Mesothelial cell of epicardium (in vitro differentiated cells): ENCODE measurements at regions not wholly inside any gene's neighbourhood (a gene's known extent, or its start where the extent isn't known, plus 50 kb on each side); places are given as distances from the start of the nearest gene placed in this dataset.

Experiments
- DNase-seq, 2 experiments: peaks; one replicate each; pipeline ENCODE4 v3.0.0; 2021; ENCODE audit warnings: low spot score in 2 of 2; ENCODE audit not compliant: unreplicated experiment in 2 of 2
- H3K27ac Mint-ChIP-seq: 2 replicates; pipeline ENCODE4 v1.8.0; 2021; ENCODE audit warnings: mixed read lengths
- H3K27me3 Mint-ChIP-seq: 2 replicates; pipeline ENCODE4 v1.8.0; 2021; ENCODE audit warnings: low read depth, mixed read lengths
- H3K36me3 Mint-ChIP-seq: 2 replicates; pipeline ENCODE4 v1.8.0; 2021; ENCODE audit warnings: mixed read lengths
- H3K4me1 Mint-ChIP-seq: 2 replicates; pipeline ENCODE4 v1.8.0; 2021; ENCODE audit warnings: mixed read lengths
- H3K4me3 Mint-ChIP-seq: 2 replicates; pipeline ENCODE4 v1.8.0; 2021; ENCODE audit warnings: mild to moderate bottlenecking, moderate library complexity, mixed read lengths
- H3K9me3 Mint-ChIP-seq: 2 replicates; pipeline ENCODE4 v1.8.0; 2021; ENCODE audit warnings: mixed read lengths
- CTCF ChIP-seq: fragments of 200-600 bp; sonication (generic); IDR thresholded peaks from one replicate; pipeline ENCODE4 v1.5.0; 2021; ENCODE audit warnings: antibody characterized with exemption; ENCODE audit not compliant: unreplicated experiment

GRCh38 chr13:65917731-65918130, 1312.4 kb downstream of the PCDH9 start:
- Mint-ChIP-seq H3K27ac (no peak overlapping the region), H3K27me3 (no peaks in the 10 kb centered on the region), H3K4me1 (peaks cover 2% of the 10 kb centered on the region), H3K4me3 (no peak overlapping the region), H3K36me3 (no peaks in the 10 kb centered on the region), H3K9me3 (peaks cover 3% of the 10 kb centered on the region)
- no peak for DNase-seq
- TF ChIP-seq CTCF = no peak

- DNase-seq = no peak
- H3K4me1 Mint-ChIP-seq = peaks cover 2% of the 10 kb centered on the region
- no peak overlapping the region for H3K27ac Mint-ChIP-seq
- no peak overlapping the region for H3K4me3 Mint-ChIP-seq
- TF ChIP-seq CTCF = no peak
- no peaks in the 10 kb centered on the region for H3K36me3 Mint-ChIP-seq
- peaks cover 5% of the 10 kb centered on the region for H3K9me3 Mint-ChIP-seq
- H3K27me3 Mint-ChIP-seq = no peaks in the 10 kb centered on the region
Observed at GRCh38 chr13:65915195-65915594, 1314.9 kb downstream of the PCDH9 start.

GRCh38 chr13:65914716-65915115, 1315.4 kb downstream of the PCDH9 start:
- Mint-ChIP-seq H3K4me1 (peaks cover 2% of the 10 kb centered on the region), H3K9me3 (peaks cover 5% of the 10 kb centered on the region), H3K27me3 (no peaks in the 10 kb centered on the region), H3K27ac (no peak overlapping the region), H3K36me3 (no peaks in the 10 kb centered on the region), H3K4me3 (no peak overlapping the region)
- TF ChIP-seq CTCF = no peak
- DNase-seq = no peak

- Mint-ChIP-seq H3K9me3 (peaks cover 12% of the 10 kb centered on the region), H3K4me3 (no peak overlapping the region), H3K27ac (no peak overlapping the region), H3K36me3 (peaks cover 3% of the 10 kb centered on the region), H3K27me3 (no peaks in the 10 kb centered on the region), H3K4me1 (peaks cover 2% of the 10 kb centered on the region)
- no peak for TF ChIP-seq CTCF
- DNase-seq = no peak
Observed at GRCh38 chr13:65913173-65913572, 1317.0 kb downstream of the PCDH9 start.

GRCh38 chr13:65912516-65912915, 1317.6 kb downstream of the PCDH9 start:
- Mint-ChIP-seq H3K4me3 (no peak overlapping the region), H3K4me1 (peaks cover 2% of the 10 kb centered on the region), H3K27ac (no peak overlapping the region), H3K27me3 (no peaks in the 10 kb centered on the region), H3K9me3 (peaks cover 19% of the 10 kb centered on the region), H3K36me3 (peaks cover 5% of the 10 kb centered on the region)
- TF ChIP-seq CTCF = no peak
- no peak for DNase-seq

GRCh38 chr13:65911546-65912193, 1318.5 kb downstream of the PCDH9 start:
- Mint-ChIP-seq H3K4me3 (no peak overlapping the region), H3K27me3 (no peaks in the 10 kb centered on the region), H3K4me1 (no peaks in the 10 kb centered on the region), H3K9me3 (peaks cover 24% of the 10 kb centered on the region), H3K27ac (no peak overlapping the region), H3K36me3 (peaks cover 5% of the 10 kb centered on the region)
- DNase-seq = no peak
- no peak for TF ChIP-seq CTCF
